LNCAP (cell line): ENCODE measurements at regions not wholly inside any gene's neighbourhood (a gene's known extent, or its start where the extent isn't known, plus 50 kb on each side); places are given as distances from the start of the nearest gene placed in this dataset.

ENCODE experiments used
- CTCF ChIP-seq: fragments of 450-650 bp; IDR thresholded peaks from 2 replicates; pipeline ENCODE4 v1.5.1; 2017; ENCODE audit warnings: mild to moderate bottlenecking

GRCh38 chr7:81583882-81584533 lies 185.8 kb downstream of the HGF start:
- no peak for TF ChIP-seq CTCF

DNA sequence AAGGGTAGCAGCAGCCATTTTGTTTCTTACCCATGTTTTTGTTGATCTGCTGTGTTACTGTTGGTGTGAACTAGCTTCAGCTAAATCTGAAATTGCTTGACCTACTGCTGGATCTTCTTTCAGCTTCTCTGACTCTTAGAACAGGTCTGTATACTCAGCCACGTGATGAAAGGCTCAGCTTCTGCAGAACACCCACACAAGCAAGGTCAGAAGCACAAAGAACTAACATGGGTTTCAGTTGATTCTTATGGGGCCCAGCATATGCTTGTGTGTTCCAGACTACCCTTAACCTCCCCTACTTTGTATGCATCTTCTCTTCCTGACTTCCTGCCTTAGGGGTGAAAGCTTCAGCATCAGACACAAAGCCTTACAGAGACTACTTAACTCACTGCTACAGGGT lies 186.8 kb downstream of the HGF start:
- no peak for TF ChIP-seq CTCF

DNA sequence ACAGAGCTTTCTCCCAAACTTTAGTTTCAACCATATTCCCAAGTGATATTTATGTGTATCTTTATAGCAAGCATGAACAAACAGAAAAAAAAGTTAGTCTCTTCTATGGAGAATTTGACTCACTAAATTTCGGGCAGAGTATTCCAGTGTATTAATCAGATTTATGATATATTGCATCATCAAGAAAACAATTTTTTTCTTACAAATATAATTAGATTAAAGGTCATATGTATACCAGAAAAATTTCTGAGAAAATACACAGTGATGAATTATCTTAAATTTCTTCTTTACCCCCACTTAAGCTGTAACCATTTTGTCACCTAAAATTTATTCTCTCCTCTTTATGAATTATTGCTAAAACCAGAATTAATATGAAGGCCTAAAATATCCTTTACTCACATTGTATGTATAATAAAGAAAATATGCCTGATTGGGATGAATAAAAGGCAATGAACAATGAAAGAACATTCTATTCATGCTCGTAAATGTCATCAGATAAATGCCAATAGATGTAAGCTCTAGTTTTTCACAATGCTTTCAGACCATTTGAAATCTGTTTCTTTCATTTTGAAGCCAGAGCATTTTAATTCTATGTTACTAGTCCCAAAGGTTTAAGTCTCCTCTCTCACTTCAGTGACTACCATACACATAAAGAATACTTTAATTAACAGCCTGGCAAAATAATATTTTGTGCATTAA lies 192.1 kb downstream of the HGF start:
- TF ChIP-seq CTCF = no peak

DNA sequence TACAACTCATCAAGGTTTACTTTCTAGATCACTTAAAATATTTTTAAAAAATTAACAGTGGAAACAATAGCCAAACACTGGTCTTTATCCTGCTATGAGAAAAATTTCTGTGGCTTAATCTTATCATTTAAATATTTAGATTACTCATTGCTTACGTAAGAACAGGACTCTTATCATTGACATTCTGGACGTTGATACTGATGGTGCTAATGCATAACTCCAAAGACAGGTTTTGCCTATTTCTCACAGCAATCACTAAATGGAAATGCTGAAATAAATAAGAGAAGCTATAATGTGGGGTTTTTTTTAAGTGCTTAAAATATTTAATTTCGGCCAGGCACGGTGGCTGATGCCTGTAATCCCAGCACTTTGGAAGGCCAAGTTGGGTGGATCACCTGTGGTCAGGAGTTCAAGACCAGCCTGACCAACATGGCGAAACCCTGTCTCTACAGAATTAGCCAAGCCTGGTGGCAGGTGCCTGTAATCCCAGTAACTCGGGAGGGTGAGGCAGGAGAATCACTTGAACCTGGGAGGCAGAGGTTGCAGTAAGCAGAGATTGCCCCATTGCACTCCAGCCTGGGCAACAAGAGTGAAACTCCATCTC lies 195.0 kb downstream of the HGF start:
- no peak for TF ChIP-seq CTCF

DNA sequence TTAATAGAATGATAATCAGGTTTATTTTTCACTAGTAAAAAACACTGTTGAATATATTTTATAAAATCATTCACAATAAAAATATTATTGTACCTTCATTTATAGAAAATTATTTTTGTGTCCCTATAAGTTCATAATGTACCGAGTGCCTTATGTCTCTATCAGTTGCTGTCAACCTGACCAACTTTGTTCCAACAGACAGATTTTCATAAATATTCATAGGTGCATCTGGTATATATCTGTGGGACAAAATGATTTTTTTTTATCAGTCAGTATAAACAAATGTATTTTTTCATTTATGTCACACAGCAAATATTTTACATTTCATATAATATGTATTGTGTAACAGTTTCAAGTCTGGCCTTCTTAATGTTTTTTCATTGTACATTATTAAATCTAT lies 195.9 kb downstream of the HGF start:
- TF ChIP-seq CTCF = no peak

DNA sequence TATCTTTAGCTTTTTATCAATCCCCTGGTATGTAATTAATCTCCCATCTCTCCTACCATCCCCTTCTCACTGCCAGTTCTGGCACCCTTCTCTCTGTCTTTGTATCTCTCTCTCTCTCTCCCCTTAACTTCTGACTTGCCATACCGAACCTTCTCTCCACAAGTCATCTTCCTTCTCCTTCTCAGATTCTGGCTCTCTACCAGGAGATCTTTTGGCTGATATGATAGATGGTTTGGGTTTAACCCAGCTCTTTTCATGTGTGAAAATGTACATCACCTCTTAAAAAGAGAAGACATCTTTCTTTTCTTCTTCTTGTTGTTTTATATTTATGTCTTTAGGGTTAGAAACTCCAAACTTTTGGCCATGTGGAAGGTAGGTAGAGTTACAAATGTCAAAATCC lies 196.7 kb downstream of the HGF start:
- no peak for TF ChIP-seq CTCF

DNA sequence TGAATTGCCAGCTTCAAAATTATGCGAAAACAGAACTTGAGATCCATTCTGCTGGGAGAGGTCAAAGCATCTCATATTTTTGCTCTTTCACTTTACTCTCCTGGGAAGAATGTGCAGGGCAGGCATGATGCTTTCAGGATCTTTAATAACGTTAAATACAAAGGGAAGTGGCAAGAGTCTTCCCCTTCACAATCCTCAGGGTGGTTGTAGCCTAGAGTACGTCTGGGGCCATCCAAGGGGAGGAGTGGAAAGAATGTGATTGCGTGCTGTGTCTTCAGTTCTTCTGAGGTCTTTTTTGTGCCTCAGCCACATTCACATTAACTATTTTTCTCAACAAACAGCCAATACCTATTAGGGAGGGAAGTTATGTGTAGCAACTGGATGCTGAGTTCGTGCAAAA lies 207.3 kb downstream of the HGF start:
- TF ChIP-seq CTCF = no peak
